NCI-H524 (cell line): ENCODE measurements at regions not wholly inside any gene's neighbourhood (a gene's known extent, or its start where the extent isn't known, plus 50 kb on each side); places are given as distances from the start of the nearest gene placed in this dataset.

ENCODE experiments used
- DNase-seq, 2 experiments: peaks; one replicate each; lab custom pipeline; 2025; lab: John Stamatoyannopoulos, UW

DNA sequence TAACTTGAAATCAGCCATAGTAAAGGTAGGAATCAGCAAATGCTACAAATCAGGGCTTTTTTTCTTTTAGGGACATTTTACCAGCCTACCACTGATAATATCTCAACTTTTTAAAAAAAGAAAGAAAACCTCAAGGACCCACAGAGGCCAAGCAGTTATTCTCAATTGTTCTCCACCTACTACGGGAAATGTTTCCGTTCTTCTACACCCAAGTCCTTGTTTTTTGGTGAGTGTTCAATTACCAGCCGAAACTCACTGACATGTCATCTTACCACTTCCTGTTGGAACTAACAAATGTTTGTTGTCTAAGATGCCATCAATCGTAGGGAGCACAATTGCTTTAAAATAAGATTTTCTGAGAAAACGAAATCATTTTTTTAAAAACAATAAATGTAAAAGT is 50.2 kb upstream of the CDK1 start:
- DNase-seq: no peak

DNA sequence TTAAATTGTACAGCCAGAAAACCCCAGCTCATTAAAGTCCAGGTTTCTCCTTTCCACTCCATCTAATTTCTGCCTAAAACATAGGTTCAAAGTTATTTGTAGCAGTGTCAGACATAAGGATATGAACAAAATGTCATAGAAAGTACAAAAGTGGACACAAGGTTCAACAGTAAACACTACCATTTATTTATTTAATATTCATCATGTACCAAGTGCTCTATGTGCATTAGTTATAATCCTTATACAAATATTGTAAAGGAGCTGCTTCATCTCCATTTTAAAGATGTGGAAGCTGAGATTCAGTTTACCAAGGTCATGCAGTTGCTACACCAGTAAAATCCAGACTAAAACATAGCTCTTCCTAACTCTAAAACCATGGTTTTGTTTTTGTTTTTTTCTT is 52.0 kb upstream of the CDK1 start:
- DNase-seq: no peak

DNA sequence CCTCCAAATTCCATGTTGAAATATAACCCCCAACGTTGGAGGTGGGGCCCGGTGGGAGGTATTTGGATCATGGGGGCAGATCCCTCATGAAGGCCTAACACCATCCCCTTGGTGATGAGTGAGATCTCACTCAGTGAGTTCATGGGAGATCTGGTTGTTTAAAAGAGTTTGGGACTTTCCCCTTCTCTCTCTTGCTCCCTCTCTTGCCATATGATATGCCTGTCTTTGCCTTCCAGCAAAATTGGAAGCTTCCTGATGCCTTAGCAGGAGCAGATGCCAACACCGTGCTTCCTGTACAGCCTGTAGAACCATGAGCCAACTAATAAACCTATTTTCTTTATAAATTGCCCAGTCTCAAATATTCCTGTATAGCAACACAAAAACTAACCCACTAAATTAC is 55.7 kb upstream of the CDK1 start:
- no peak for DNase-seq

DNA sequence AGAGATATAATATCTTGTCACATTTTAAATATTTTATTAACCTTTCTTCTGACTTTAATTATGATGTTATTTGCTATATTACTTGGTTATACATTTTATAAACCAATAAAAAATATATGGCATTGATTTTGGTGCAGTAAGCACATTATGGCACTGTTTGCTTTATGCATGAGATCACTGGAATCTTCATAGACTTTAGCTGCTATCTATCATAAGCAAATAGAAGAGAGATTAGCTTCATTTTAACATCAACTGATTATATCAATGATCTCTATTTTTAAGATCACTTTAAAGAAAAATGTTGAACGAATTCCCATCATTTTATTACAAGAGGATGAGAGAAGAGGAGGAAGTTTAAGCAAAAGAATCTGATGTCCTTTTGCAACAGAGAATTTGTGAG is 58.6 kb upstream of the CDK1 start:
- no peak for DNase-seq

DNA sequence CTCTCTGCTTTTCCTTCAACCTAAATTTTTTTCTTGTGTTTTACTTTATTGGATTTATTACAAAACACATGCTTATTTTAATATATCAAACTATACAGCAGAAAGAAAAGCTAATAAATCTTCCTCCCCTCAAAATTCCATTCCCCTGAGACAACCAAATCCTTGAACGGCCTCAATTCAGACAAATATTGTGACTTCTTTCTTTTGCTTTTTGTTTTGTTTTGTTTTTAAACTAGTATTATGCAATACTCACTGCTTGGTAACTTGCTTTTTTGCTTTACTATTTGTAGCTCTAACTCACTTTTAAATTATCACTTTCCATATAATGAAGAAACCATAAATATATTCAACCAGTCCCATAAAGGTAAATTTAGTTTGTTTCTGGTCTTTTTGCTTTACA is 59.4 kb upstream of the CDK1 start:
- no peak for DNase-seq

DNA sequence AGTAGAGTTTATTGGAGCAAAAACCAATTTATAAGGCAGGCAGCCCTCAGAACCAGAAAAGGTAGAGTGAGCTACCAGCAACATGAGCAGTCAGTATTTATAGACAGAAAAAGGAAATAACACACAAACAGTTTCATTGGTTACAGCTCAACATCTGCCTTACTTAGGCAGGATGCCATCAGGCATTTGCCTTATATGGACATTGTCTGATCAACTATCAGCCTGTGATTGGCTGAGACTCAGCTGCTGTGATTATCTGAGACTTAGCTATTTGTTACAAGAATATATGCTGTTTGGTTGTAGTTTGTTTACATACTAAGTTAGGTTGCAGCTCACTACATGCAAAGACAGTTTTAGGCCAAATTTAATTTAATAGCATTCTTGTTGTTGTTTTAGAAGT is 60.4 kb upstream of the CDK1 start:
- no peak for DNase-seq

DNA sequence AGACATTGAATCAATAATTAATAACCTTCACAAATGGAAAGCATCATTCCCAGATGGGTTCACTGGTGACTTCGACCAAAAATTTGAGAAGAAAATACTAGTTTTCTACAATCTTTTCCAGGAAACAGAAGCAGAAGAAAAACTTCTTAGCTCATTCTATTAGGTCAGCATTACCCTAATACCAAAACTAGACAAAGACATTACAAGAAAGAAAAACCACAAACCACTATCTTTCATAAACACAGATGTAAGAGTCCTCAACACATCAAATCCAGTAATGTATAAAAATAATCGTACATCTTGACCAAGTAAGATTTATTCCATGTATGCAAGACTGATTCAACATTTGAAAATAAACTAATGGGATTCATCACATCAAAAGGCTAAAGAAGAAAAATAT is 64.0 kb upstream of the CDK1 start:
- no peak for DNase-seq

DNA sequence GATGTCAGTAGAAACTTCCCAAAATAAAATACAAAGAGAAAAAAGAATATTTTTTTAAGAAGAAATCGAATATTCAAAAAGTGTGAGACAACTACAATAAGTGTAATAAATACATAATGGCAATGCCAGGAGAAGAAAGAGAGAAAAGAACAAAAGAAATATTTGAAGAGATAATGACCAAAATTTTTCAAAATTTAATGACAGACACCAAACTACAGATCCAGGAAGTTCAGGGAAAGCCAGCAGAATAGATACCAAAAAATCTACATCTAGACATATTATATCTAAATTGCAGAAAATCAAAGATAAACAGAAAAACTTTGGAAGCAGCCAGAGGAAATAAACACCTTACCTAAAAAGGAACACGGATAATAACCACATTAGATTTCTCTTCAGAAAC is 66.8 kb upstream of the CDK1 start:
- DNase-seq: no peak

DNA sequence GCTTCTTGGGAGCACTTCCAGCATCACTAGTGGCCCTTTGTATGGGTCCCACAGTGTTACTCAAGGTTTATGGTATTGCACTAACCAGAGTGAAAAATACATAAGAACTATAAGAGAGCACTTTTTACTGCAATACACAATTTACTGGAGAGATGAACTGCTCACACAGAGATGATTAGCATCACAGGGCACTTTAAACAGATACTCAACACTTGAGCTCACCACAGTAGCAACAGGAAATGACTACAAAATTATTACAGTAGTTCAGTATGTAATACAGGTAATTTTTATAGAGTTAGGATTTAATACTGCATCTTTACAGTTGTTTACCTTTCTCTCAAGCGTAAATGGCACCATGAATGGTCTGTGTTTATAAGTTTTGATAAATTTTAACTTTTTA is 68.2 kb upstream of the CDK1 start:
- DNase-seq: no peak

DNA sequence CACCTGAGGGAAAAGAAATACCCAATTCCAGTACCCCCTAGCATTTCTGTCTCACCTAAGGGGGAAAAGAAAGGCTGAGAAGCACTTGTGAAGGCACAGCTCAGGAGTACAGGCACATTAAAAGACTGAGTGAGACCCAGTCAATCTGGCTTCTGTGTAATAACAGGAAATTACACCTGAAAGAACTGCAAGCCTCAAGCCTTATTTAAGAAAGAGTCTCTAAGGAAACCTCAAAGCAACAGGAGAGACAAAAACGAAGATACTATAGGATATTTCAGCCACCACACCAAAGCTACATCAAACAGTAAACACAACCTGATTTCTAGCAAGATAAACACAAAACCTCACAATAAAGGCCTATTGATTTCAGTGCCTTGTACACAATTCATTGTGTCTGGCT is 69.6 kb upstream of the CDK1 start:
- DNase-seq: no peak

DNA sequence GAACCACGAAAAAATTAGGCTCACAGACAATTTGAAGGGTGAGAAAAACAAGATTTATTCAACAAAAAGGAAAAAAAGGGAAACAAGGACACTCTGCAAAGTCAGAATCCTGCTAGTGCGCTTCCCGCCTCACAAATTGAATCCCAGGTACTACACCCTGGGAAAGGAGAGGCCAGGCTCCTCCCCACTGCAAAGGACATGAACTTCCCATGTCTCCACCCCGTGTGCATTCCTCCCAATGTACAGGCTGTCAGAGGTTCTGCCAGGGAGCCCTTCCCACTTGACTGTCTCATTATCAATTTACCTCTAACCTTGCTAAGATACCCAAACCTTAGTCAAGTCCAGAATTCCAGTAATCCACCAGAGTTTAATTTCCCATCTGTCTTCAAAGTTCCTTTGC is 70.4 kb upstream of the CDK1 start:
- DNase-seq: no peak

DNA sequence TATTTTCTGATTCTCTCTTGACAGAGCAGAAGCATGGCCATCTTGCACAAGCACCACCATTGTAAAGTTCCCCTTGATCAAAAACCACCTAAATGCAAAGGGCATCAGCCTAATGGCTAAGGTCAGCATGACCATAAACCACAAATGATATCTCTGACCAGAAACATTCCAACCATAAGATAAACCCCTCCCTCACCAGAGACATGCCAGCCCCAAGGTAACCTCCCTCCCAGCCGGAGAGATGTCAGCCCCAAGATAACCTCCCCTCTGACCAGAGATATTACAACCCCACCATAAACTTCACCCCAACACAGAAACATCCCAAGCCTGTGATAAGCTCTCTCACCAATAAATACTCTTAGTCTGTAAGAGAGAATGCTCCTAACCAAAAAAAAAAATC is 72.1 kb upstream of the CDK1 start:
- no peak for DNase-seq

DNA sequence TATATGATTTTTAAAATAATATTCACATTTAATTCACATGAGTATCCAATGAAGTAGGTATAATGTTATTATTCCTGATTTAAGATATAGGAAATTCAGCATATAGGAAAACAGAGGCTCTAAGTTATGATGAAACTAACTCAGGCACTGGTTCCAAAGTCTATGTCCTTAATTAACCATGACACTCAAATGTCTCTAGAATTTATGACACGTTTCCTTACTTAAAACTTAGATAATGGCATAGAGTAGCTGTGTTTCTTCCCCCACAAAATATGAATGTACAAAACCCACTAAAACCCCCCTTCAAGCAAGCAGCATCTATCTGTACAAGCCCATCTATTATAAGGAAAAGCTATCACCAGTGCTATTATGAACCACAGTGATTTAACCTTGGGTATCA is 72.9 kb upstream of the CDK1 start:
- DNase-seq: no peak

DNA sequence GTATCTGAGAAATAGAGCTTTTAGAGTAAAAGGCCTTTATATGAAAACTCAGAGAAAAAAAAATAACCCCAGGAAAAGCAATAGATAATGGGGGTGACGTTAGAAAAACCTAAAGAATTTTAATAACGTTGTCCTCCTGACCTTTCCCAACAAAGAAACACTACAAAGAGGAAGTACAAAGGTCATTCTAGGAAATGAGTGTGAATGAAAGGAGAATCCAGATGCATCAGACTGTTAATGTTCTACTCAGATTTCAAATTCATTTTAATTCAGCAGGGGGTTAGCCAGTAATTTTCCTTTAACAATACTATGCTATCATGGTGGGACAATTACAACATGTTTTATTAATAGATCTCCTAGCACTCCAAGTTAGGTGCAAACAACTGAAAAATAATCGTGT is 73.8 kb upstream of the CDK1 start:
- DNase-seq: no peak

DNA sequence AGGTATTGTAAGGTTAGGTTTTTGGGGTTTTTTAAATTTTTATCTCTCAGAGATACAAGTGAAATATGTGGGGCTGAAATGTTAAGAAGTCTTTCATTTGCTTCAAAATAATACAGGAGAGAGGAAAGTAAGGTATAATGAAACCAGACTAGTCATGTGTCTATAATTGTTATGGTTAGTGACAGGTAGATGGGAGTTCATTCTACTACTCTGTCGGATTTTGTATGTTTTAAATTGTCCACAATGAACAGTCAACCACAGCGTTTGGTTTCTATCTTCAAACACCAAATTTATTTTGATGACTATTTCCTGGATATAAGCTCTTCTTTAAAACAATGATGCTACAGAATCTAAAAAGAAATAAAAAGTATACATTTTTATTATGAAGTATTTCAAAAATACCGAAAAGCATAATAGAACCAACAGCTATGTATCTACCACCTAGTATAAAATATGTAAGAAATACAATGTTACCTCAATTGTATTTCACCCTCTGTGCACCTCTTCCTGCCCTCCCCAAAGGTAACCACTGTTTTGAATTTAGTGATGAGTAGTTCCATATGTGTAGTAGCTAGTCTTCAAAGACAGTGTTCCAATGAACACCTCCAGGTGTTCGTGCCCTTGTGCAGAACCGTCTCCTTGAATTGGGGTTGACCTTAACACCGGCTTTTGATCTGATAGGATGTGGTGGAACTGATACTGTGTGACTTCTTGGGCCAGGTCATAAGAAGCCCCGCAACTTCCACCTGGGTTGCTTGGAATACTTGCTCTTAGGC is 74.8 kb upstream of the CDK1 start:
- DNase-seq: no peak

DNA sequence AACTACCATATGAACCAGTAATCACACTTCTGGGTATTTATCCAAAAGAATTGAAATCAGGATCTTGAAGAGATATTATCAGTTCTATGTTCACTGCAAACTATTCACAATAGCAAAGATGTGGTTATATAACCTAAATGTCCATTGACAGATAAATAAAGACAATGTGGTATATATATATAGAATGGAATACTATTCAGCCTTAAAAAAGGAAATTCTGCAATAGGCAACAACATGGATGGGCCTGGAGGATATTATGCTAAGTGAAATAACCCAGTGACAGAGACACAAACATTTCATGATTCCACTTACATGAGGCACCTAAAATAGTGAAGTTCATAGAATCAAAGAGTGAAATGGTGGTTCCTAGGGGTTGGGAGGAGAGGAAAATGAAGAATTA is 90.6 kb upstream of the CDK1 start:
- DNase-seq: no peak

DNA sequence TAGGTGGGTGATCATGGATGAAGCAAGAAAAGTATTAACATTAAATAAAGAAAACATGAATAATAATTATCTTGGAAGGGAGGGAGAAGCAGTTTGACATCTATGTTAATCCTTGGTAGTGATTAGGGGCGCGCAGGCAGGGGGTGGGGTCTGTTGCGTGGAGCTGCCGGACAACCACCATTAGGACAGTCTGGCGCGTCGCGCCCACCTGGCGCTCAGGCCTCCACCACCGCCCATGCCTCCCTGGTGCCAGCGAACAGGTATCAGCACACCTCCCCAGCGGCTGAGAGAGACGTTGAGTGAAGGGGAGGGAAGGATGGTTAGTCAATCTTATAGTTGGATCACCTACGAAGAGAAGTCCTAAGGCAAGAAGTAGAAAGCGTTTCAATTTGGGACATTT is 94.2 kb upstream of the CDK1 start:
- no peak for DNase-seq

DNA sequence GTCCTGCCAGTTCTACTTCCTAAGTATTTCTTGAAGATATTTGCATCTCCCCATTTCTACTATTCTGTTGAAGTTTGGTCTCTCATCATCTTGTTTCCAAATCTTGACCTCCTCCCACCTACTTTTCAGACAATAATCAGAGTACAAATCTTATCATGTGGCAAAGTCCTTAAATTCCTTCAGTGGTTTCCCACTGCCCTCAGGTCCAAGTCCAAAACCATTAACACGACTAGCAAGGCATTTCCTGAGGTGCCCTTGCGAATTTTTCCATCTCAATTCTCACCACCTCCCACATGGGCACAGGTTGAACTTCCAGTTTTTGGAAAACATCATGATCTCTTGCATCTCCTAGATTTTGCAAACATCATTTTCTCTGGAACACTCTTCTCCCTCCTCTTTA is 97.2 kb upstream of the CDK1 start:
- DNase-seq: no peak

DNA sequence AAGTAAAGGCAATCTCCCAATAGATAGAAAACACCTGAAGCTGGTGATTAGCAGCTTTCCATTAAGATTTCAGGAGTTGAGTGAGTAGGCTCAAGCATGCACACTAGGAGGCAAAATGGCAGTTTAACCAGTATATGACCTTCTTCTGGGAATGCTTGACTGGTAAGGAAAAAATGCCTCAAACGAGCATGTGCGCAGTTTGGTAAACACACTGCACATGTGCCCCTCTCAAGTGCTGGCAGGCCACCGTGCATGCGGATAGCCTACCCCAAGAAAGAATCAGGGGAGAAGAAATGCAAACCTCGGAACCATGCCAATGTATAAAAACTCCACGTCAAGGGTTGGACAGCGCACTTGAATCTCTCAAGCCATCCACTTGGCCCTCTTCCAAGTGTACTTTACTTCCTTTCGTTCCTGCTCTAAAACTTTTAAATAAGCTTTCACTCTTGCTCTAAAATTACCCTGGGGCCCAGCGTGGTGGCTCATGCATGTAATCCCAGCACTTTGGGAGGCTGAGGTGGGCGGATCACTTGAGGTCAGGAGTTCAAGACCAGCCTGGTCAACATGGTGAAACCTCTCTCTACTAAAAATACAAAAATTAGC is 98.8 kb upstream of the CDK1 start:
- DNase-seq: no peak

DNA sequence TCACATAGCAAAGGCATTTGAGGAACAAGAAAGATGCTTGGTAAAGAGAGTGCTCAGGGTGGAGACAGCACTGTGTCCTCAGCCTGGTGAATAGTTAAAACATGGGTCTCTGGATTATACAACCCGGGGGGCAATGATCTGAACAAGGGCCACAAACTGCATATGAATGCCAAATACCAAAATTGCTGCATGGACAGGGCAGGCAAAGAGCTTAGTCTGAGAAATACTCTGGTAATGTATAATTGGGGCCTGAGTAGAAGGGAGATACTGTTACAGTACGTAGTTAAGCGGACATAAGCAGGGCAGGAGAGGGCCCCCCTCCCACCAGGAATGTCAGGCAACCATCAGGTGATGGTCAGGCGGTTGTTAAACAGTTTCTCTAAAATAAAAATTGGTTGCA is 99.3 kb upstream of the CDK1 start:
- no peak for DNase-seq

DNA sequence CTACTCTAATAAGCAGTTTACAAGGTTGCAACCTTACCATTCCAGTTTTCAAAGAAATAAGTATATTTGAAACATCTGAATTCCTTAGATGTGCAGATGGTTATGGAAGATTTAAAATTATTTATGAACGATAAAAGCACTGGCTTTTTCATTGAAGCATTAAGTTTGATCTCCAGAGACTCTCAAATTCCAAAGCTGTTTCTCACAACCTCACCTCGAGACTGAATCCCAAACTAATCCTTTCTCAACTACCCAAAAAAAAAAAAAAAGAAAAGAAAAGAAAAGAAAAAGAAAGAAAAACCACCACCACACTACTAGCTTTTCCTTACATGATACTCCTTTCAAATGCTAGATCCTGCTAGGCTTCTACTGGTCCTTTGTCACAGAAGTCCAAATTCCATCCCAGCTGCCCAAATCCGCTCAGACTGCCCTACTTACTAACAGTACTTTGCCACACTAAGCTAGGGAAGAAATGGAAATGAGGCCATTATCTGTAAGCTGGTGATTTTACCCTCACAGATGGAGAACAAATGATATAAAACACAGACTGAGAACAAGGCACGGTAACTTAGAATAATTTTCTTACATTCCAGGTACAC is 100.6 kb upstream of the CDK1 start:
- DNase-seq: peak in 1 of 2 experiments; percentile 2

DNA sequence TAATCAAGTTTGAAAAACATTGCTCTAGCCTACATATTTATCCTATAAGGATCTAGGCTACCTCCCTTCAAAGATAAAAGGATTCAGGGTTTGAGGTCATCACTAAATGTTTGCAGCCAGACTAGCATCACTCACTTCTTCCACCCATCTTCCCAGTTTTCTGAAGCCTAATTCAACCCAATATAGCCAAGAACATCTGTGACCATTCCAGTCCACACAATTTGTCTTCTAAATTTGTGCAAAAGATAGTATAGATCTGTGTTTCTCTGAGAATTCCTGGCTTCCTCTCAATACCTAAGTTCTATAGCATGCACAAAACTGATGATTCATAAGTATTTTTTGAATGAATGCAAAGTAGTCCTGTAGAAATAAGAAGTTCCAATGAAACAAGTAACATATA is 103.0 kb upstream of the CDK1 start:
- no peak for DNase-seq

DNA sequence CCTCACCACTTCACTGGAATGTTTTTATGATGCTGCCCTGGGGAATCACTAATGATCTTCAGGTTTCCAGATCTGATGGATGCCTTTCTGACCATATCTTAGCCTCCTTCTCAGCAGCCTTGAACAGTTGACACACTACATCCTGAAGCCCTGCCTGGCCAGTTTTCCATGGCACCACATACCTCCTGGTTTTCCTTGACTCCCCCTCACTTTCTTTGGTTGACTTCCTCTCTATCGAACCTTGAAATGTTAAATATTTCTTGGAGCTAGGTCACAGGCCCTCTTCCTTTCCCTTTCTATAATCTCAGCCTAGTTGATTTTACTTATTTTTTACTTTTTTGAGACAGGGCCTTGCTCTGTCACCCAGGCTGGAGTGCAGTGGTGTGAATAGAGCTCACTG is 108.8 kb upstream of the CDK1 start:
- no peak for DNase-seq

DNA sequence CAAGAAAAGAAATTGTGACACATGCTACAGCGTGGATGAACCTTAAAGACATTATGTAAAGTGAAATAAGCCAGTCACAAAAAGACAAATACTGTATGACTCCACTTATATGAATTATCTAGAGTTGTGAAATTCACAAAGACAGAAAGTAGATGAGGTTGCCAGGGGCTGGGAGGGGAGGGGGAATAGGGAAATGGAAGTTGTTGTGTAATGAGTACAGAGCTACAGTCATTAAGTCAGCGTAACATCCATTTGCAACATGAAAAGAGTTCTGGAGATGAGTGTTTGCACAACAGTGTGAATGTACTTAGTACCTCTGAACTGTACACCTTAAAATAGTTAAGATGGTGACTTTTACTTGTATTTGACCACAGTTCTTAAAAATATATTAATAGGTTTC is 112.1 kb upstream of the CDK1 start:
- DNase-seq: no peak
